ENCODE measurements at regions not wholly inside any gene's neighbourhood (a gene's known extent, or its start where the extent isn't known, plus 50 kb on each side); places are given as distances from the start of the nearest gene placed in this dataset.

- ATAC-seq (ENCODE audit: poor library complexity) (no peak), DNase-seq (no peak)
- CTCF ChIA-PET = no interaction called here
- Histone ChIP-seq H3K4me3 (ENCODE audit: low read length) (no peak overlapping the region), H3K27me3 (ENCODE audit: control insufficient read depth in 1 of 2, insufficient read depth in 2 of 2, low read length in 2 of 2) (no peaks in the 10 kb centered on the region), H3K36me3 (ENCODE audit: insufficient read depth, low read length) (no peaks in the 10 kb centered on the region), H3K4me1 (ENCODE audit: insufficient read depth, low read length) (no peaks in the 10 kb centered on the region), H3K27ac (ENCODE audit: low read depth in 1 of 2, low read length in 2 of 2) (no peak overlapping the region), H3K9me3 (ENCODE audit: control insufficient read depth in 1 of 2, insufficient read depth in 1 of 2, low read length in 2 of 2) (peaks cover 0 to 4% of the 10 kb centered on the region in 2 experiments)
- Mint-ChIP-seq H3K9me3 (no peaks in the 10 kb centered on the region), H3K4me1 (ENCODE audit: low read depth) (peaks cover 6% of the 10 kb centered on the region), H3K27me3 (peaks cover 4% of the 10 kb centered on the region), H3K27ac (no peak overlapping the region), H3K36me3 (ENCODE audit: low read depth) (no peaks in the 10 kb centered on the region), H3K4me3 (no peak overlapping the region)
- intact Hi-C loops (cut with DNase I, micrococcal nuclease) = no loop called here
- POLR2A ChIA-PET = no interaction called here
- TF ChIP-seq CTCF (IDR thresholded peaks at IDR 0.05) = no peak
These were observed 78.6 kb upstream of the MTNR1B start for GRCh38 chr11:92890846-92891245.

- ATAC-seq (ENCODE audit: poor library complexity) = no peak
- no peak for TF ChIP-seq CTCF (IDR thresholded peaks at IDR 0.05)
- CTCF ChIA-PET = no interaction called here
These were observed 76.4 kb upstream of the MTNR1B start for GRCh38 chr11:92892802-92893684.

GRCh38 chr11:92894197-92894596 is 75.3 kb upstream of the MTNR1B start:
- ChIA-PET POLR2A (no interaction called here), CTCF (no interaction called here)
- peaks cover 8% of the 10 kb centered on the region for H3K27me3 Mint-ChIP-seq
- Histone ChIP-seq H3K27ac (ENCODE audit: low read depth in 1 of 2, low read length in 2 of 2) (no peak overlapping the region), H3K9me3 (ENCODE audit: control insufficient read depth in 1 of 2, insufficient read depth in 1 of 2, low read length in 2 of 2) (peaks cover 0 to 4% of the 10 kb centered on the region in 2 experiments), H3K36me3 (ENCODE audit: insufficient read depth, low read length) (no peaks in the 10 kb centered on the region), H3K27me3 (ENCODE audit: control insufficient read depth in 1 of 2, insufficient read depth in 2 of 2, low read length in 2 of 2) (no peaks in the 10 kb centered on the region), H3K4me3 (ENCODE audit: low read length) (no peak overlapping the region), H3K4me1 (ENCODE audit: insufficient read depth, low read length) (no peaks in the 10 kb centered on the region)
- DNase-seq = no peak
- no peaks in the 10 kb centered on the region for H3K9me3 Mint-ChIP-seq
- H3K4me1 Mint-ChIP-seq (ENCODE audit: low read depth) = no peaks in the 10 kb centered on the region
- intact Hi-C loops (cut with DNase I, micrococcal nuclease) = no loop called here
- no peaks in the 10 kb centered on the region for H3K36me3 Mint-ChIP-seq (ENCODE audit: low read depth)
- no peak overlapping the region for H3K4me3 Mint-ChIP-seq
- H3K27ac Mint-ChIP-seq = no peak overlapping the region
- TF ChIP-seq CTCF (IDR thresholded peaks at IDR 0.05) = no peak
- ATAC-seq (ENCODE audit: poor library complexity) = no peak

More at GRCh38 chr11:92892802-92893684, 76.4 kb upstream of the MTNR1B start:
- DNase-seq = no peak
- Mint-ChIP-seq H3K27me3 (peaks cover 4% of the 10 kb centered on the region), H3K4me1 (ENCODE audit: low read depth) (no peaks in the 10 kb centered on the region), H3K4me3 (no peak overlapping the region), H3K9me3 (no peaks in the 10 kb centered on the region), H3K27ac (no peak overlapping the region), H3K36me3 (ENCODE audit: low read depth) (no peaks in the 10 kb centered on the region)
- POLR2A ChIA-PET = no interaction called here
- Histone ChIP-seq H3K4me3 (ENCODE audit: low read length) (no peak overlapping the region), H3K27ac (ENCODE audit: low read depth in 1 of 2, low read length in 2 of 2) (no peak overlapping the region), H3K27me3 (ENCODE audit: control insufficient read depth in 1 of 2, insufficient read depth in 2 of 2, low read length in 2 of 2) (no peaks in the 10 kb centered on the region), H3K4me1 (ENCODE audit: insufficient read depth, low read length) (no peaks in the 10 kb centered on the region), H3K36me3 (ENCODE audit: insufficient read depth, low read length) (no peaks in the 10 kb centered on the region), H3K9me3 (ENCODE audit: control insufficient read depth in 1 of 2, insufficient read depth in 1 of 2, low read length in 2 of 2) (peaks cover 0 to 4% of the 10 kb centered on the region in 2 experiments)
- intact Hi-C loops (cut with DNase I, micrococcal nuclease) = no loop called here
